ENCODE measurements at regions not wholly inside any gene's neighbourhood (a gene's known extent, or its start where the extent isn't known, plus 50 kb on each side); places are given as distances from the start of the nearest gene placed in this dataset.

DNA sequence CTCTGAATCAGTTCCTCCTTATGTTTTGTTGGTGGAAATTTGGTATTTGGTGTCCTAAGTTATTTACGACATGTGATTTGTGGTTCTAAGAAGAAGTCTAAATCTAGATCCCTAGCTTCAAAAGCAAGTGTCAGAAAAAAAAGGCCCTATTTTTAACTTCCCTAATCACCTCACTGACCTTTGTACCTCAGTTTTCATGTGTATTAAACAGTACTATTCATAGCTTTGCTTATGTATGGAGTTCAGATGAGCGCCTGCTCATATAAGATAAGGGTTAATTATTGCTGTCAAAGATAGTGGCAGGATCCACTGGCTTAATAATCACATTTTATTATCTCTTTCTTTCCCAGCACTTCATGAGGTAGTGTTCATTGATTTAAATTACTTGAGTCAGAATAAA is 318.2 kb downstream of the PARP8 start:
- Mint-ChIP-seq H3K36me3 (no peaks in the 10 kb centered on the region), H3K27ac (no peak overlapping the region), H3K4me3 (no peak overlapping the region), H3K4me1 (no peaks in the 10 kb centered on the region), H3K9me3 (no peaks in the 10 kb centered on the region), H3K27me3 (peaks cover 2% of the 10 kb centered on the region)
- ATAC-seq = no peak

DNA sequence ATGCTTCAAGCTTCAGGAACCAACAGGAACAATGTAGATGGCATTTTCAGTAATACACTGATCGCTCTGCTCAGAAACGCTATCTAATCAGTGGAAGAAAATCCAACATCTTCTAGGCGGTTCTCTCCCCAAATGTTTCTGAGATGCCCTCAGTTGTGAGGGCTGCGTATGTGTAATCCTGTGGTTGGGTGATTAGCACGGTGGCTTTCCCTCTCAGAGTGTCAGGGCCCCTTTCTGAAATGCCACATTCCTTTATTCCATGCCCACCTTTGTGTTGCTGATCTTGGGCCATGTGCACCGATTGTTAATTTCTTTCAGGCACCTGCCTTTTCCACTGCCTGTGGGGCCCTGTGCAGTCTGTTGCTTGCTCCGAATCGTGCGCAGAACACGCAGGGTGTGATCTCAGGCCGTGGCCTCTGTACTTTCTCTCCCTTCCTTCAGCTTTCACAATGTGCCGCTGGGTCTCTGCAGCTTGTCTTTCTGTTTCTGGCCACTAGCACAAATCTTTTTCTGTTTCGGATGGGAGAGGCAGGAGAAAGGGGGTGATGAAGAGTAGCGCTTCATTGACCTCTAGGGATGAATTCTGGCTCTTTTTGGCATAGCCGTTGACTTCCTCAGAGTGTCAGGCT is 324.0 kb downstream of the PARP8 start:
- no peaks in the 10 kb centered on the region for H3K4me1 Mint-ChIP-seq
- no peaks in the 10 kb centered on the region for H3K27me3 Mint-ChIP-seq
- H3K27ac Mint-ChIP-seq = no peak overlapping the region
- H3K4me3 Mint-ChIP-seq = no peak overlapping the region
- H3K36me3 Mint-ChIP-seq = no peaks in the 10 kb centered on the region
- no peaks in the 10 kb centered on the region for H3K9me3 Mint-ChIP-seq
- ATAC-seq = no peak

DNA sequence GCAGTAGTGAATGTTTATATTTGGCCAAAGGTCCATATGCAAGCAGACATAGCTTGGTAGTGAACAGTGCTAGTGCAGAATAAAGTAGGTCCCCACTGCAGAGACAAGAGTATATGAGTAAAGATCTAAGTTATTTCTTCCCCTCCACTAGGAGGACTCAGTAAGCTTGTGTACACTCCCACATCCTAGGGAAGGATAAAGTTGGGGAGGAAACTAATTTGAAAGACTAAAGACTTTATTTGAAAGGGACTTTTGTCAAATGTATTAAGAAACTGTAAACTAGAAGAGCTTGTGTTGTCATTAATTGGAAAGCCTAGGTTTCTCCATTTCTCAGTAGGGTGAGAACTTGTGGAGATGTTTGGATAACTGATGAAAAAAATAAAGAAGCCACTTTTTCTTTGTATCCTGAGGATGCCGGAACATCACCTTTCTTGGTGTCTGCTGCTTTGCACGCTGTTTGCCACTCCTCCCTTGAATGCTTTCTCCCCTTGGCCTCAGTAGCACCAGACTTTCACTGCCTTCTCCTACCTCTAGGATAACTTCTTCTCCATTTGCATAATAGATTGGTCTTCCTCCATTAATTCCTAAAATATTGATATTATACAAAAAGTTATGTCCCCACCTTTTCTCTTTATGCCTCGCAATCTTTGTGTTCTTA is 329.0 kb downstream of the PARP8 start:
- Mint-ChIP-seq H3K36me3 (no peaks in the 10 kb centered on the region), H3K4me3 (no peak overlapping the region), H3K27ac (no peak overlapping the region), H3K4me1 (no peaks in the 10 kb centered on the region), H3K27me3 (peaks cover 14% of the 10 kb centered on the region), H3K9me3 (no peaks in the 10 kb centered on the region)
- no peak for ATAC-seq

- Mint-ChIP-seq H3K9me3 (no peaks in the 10 kb centered on the region), H3K4me3 (no peak overlapping the region), H3K27ac (no peak overlapping the region), H3K4me1 (no peaks in the 10 kb centered on the region), H3K27me3 (peaks cover 13% of the 10 kb centered on the region), H3K36me3 (no peaks in the 10 kb centered on the region)
- ATAC-seq = no peak
These were observed 334.9 kb downstream of the PARP8 start for GRCh38 chr5:51001227-51001923.

GRCh38 chr5:51002368-51002767 is 335.9 kb downstream of the PARP8 start:
- peaks cover 7% of the 10 kb centered on the region for H3K27me3 Mint-ChIP-seq

GRCh38 chr5:51013036-51013435 is 346.6 kb downstream of the PARP8 start:
- H3K27ac Mint-ChIP-seq = no peak overlapping the region
- no peaks in the 10 kb centered on the region for H3K9me3 Mint-ChIP-seq
- H3K36me3 Mint-ChIP-seq = no peaks in the 10 kb centered on the region
- no peak for ATAC-seq
- H3K4me1 Mint-ChIP-seq = no peaks in the 10 kb centered on the region
- H3K27me3 Mint-ChIP-seq = no peaks in the 10 kb centered on the region
- no peak overlapping the region for H3K4me3 Mint-ChIP-seq

More at GRCh38 chr5:51002368-51002767, 335.9 kb downstream of the PARP8 start:
- H3K4me1 Mint-ChIP-seq = no peaks in the 10 kb centered on the region
- H3K27ac Mint-ChIP-seq = no peak overlapping the region
- H3K4me3 Mint-ChIP-seq = no peak overlapping the region
- no peaks in the 10 kb centered on the region for H3K36me3 Mint-ChIP-seq
- H3K9me3 Mint-ChIP-seq = no peaks in the 10 kb centered on the region
- ATAC-seq = no peak

- no peaks in the 10 kb centered on the region for H3K9me3 Mint-ChIP-seq
- no peak for ATAC-seq
- no peak overlapping the region for H3K27ac Mint-ChIP-seq
- H3K4me1 Mint-ChIP-seq = no peaks in the 10 kb centered on the region
- H3K4me3 Mint-ChIP-seq = no peak overlapping the region
- no peaks in the 10 kb centered on the region for H3K36me3 Mint-ChIP-seq
- H3K27me3 Mint-ChIP-seq = no peaks in the 10 kb centered on the region
These were observed 352.0 kb downstream of the PARP8 start for GRCh38 chr5:51018423-51018822.

DNA sequence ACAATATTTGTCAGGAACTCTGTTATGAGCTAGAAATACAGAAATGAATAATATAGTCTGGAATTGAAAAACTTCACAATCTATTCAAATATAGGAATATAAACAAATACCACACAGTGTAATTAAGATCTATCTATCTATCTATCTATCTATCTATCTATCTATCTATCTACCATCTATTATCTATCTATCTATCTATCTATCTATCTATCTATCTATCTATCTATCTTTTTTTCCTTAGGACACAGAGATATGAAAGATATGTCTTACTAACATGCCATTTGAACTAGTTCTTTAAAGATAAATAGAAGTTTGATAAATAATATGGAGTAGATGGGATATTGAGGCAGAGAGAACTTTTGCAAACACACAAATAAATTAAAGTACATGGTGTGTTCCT is 357.8 kb downstream of the PARP8 start:
- Mint-ChIP-seq H3K36me3 (no peaks in the 10 kb centered on the region), H3K27ac (no peak overlapping the region), H3K4me3 (no peak overlapping the region), H3K27me3 (no peaks in the 10 kb centered on the region), H3K9me3 (peaks cover 4% of the 10 kb centered on the region), H3K4me1 (no peaks in the 10 kb centered on the region)
- no peak for ATAC-seq

GRCh38 chr5:51027271-51027670 is 356.0 kb upstream of the ISL1 start:
- Mint-ChIP-seq H3K4me3 (no peak overlapping the region), H3K36me3 (no peaks in the 10 kb centered on the region), H3K27me3 (no peaks in the 10 kb centered on the region), H3K9me3 (peaks cover 4% of the 10 kb centered on the region), H3K27ac (no peak overlapping the region), H3K4me1 (no peaks in the 10 kb centered on the region)
- peak; percentile 21 for ATAC-seq

DNA sequence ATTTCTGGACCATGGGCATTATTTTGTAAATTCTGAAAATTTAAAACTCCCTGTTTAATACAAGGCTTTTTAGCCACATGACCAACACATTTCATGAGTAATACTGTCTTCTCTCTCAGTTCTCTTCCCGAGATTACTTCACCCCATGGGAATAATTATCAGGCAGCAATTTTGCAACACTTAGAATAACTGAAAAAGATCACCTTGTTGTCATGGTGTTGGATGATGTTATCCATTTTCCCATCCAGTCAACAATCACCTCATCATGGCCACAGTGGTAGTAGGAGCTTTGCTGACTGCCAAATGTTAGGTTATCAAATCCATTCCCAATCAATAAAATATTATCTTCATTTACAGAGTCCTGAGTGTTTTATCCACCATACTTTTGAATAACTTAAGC is 354.9 kb upstream of the ISL1 start:
- no peaks in the 10 kb centered on the region for H3K4me1 Mint-ChIP-seq
- no peak overlapping the region for H3K4me3 Mint-ChIP-seq
- no peaks in the 10 kb centered on the region for H3K27me3 Mint-ChIP-seq
- H3K27ac Mint-ChIP-seq = no peak overlapping the region
- no peaks in the 10 kb centered on the region for H3K36me3 Mint-ChIP-seq
- H3K9me3 Mint-ChIP-seq = peaks cover 4% of the 10 kb centered on the region
- ATAC-seq = no peak

DNA sequence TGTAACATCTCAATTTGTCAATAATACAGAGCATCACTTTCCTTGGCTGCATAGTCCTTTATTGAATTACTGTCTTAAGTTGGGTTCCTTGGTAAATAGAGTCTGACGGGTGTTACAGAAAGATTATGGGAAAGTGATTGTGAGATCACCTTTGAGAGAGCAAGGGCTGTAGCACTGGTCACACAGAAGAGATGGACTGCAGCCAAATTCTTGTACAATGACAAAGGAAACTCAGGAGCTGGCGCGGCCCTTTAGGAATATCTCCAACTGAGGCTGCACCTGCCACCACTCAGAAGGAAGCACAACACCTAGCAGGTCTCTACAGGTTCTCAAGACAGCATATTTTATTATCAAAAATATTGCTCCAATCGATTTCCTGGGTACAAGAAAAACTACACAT is 350.0 kb upstream of the ISL1 start:
- H3K27ac Mint-ChIP-seq = no peak overlapping the region
- H3K4me3 Mint-ChIP-seq = no peak overlapping the region
- H3K9me3 Mint-ChIP-seq = no peaks in the 10 kb centered on the region
- no peaks in the 10 kb centered on the region for H3K27me3 Mint-ChIP-seq
- no peak for ATAC-seq
- H3K36me3 Mint-ChIP-seq = no peaks in the 10 kb centered on the region
- no peaks in the 10 kb centered on the region for H3K4me1 Mint-ChIP-seq

DNA sequence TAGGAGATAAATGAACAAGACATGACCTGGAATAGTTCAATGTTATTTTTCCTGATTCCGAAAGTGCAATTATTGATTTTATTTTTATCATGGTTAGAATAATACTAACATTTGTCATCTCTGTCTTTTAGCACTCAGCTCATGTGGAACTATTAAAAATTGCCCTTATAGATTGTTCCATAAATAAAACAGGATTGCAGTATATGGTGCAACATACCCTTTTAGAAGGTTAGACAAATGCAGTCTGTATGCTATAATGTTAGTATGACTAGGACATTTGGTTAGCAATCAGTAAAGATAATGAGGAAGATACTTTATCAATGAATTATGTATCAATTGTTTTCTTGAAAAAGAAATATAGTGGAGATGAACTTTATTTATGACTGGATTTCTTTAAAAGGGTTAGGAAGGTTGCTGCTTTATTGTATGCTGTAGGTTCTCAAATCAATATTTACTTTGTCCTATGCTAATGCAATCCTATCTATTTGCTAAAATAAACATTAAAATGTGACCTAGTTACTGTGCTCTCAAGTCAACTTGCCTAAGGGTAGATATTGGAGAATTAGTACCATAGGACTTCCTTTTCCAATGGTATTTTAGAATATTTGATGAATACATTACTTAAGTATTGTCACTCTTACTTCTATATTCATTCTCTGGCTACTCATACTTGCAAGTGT is 348.9 kb upstream of the ISL1 start:
- no peak for ATAC-seq
- no peaks in the 10 kb centered on the region for H3K9me3 Mint-ChIP-seq
- no peaks in the 10 kb centered on the region for H3K36me3 Mint-ChIP-seq
- no peaks in the 10 kb centered on the region for H3K27me3 Mint-ChIP-seq
- H3K4me3 Mint-ChIP-seq = no peak overlapping the region
- H3K27ac Mint-ChIP-seq = no peak overlapping the region
- H3K4me1 Mint-ChIP-seq = no peaks in the 10 kb centered on the region

DNA sequence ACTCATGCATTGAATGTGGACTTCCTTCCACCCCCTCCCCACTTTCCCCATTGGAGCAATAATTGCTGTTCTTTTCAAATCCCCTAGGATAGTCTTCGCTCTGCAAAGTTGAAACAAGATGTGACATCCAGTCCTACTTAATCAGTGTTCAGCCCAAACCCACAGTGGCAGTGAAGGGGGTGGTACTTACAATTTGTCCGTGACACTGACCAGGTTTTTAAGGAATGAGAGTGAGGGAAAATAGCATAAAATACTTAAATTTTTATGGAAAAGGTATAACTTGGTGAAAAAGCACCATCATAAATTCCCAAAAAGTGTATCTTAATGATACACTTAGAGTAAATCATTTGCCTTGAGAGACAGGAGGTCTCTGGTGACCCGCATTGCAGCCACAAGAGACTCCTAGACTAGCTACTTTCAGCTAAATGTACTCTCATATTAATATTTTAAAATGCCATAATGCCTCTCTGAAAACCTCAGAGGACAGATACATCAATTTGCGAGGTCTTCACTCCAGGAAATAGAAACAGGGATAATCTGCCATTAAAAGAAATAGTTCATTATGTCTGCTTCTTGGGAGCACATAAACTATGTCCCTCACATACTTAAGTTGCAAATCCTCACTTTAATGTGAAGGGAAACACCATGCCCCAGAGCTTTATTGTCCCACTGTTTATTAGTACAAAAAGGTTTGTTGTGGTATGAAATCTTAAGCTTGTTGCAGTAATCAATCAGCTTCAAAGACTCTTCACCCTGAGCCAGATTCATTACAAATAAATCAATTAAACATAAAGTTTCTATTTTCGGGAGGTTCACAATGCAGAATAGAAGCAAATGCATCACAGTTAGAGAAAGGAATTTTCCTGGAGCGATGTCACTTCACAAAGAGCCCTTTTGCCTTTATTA is 343.6 kb upstream of the ISL1 start:
- no peak overlapping the region for H3K4me3 Mint-ChIP-seq
- no peaks in the 10 kb centered on the region for H3K4me1 Mint-ChIP-seq

GRCh38 chr5:51043745-51044144 is 339.5 kb upstream of the ISL1 start:
- Mint-ChIP-seq H3K9me3 (no peaks in the 10 kb centered on the region), H3K27ac (no peak overlapping the region)
- ATAC-seq = no peak

More for the DNA sequence above, 343.6 kb upstream of the ISL1 start:
- no peaks in the 10 kb centered on the region for H3K36me3 Mint-ChIP-seq
- no peak overlapping the region for H3K27ac Mint-ChIP-seq
- no peaks in the 10 kb centered on the region for H3K27me3 Mint-ChIP-seq
- no peaks in the 10 kb centered on the region for H3K9me3 Mint-ChIP-seq
- ATAC-seq = no peak

GRCh38 chr5:51047369-51047768 is 335.9 kb upstream of the ISL1 start:
- Mint-ChIP-seq H3K4me1 (no peaks in the 10 kb centered on the region), H3K27ac (no peak overlapping the region), H3K27me3 (no peaks in the 10 kb centered on the region), H3K4me3 (no peak overlapping the region), H3K36me3 (no peaks in the 10 kb centered on the region), H3K9me3 (peaks cover 2% of the 10 kb centered on the region)
- no peak for ATAC-seq

More at GRCh38 chr5:51043745-51044144, 339.5 kb upstream of the ISL1 start:
- H3K27me3 Mint-ChIP-seq = no peaks in the 10 kb centered on the region
- no peaks in the 10 kb centered on the region for H3K36me3 Mint-ChIP-seq
- H3K4me1 Mint-ChIP-seq = no peaks in the 10 kb centered on the region
- H3K4me3 Mint-ChIP-seq = no peak overlapping the region

All from stimulated activated memory B cell treated with anti-CD40 and anti-IgM and Interleukin-4, amounts not matched to agents 10 μg/mL and 1 μg/mL and 100 μg/mL, for 72 hours (primary cell).